ENCODE measurements at regions not wholly inside any gene's neighbourhood (a gene's known extent, or its start where the extent isn't known, plus 50 kb on each side); places are given as distances from the start of the nearest gene placed in this dataset.

DNA sequence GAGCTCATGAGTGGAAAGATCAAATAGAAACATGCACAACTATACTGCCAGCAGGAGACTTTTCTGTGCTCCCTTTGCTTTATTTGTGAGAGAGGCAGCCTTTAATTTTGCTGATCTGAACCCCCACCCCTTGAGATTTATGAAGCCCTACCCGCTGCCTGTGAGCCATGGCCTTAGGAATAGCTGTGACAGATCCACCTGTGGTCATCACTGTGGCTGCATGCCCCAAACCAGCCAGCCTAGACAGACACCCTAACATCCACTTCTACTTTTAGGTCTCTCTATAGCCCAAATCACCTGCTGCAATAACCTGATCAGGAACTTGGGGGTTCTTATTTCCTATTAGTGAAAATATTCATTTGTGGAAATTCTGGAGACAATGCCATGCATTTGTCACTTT lies 196.2 kb downstream of the C1orf94 start:
- TF ChIP-seq, protein P1, sequence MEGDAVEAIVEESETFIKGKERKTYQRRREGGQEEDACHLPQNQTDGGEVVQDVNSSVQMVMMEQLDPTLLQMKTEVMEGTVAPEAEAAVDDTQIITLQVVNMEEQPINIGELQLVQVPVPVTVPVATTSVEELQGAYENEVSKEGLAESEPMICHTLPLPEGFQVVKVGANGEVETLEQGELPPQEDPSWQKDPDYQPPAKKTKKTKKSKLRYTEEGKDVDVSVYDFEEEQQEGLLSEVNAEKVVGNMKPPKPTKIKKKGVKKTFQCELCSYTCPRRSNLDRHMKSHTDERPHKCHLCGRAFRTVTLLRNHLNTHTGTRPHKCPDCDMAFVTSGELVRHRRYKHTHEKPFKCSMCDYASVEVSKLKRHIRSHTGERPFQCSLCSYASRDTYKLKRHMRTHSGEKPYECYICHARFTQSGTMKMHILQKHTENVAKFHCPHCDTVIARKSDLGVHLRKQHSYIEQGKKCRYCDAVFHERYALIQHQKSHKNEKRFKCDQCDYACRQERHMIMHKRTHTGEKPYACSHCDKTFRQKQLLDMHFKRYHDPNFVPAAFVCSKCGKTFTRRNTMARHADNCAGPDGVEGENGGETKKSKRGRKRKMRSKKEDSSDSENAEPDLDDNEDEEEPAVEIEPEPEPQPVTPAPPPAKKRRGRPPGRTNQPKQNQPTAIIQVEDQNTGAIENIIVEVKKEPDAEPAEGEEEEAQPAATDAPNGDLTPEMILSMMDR (IDR thresholded peaks at IDR 0.05 in 2 of 3, conservative IDR thresholded peaks at IDR 0.05 in 1 of 3; ENCODE audit: borderline replicate concordance in 1 of 3, insufficient read depth in 1 of 3, low read depth in 2 of 3, low read length in 2 of 3) = no peak
- TF ChIP-seq, protein P2, sequence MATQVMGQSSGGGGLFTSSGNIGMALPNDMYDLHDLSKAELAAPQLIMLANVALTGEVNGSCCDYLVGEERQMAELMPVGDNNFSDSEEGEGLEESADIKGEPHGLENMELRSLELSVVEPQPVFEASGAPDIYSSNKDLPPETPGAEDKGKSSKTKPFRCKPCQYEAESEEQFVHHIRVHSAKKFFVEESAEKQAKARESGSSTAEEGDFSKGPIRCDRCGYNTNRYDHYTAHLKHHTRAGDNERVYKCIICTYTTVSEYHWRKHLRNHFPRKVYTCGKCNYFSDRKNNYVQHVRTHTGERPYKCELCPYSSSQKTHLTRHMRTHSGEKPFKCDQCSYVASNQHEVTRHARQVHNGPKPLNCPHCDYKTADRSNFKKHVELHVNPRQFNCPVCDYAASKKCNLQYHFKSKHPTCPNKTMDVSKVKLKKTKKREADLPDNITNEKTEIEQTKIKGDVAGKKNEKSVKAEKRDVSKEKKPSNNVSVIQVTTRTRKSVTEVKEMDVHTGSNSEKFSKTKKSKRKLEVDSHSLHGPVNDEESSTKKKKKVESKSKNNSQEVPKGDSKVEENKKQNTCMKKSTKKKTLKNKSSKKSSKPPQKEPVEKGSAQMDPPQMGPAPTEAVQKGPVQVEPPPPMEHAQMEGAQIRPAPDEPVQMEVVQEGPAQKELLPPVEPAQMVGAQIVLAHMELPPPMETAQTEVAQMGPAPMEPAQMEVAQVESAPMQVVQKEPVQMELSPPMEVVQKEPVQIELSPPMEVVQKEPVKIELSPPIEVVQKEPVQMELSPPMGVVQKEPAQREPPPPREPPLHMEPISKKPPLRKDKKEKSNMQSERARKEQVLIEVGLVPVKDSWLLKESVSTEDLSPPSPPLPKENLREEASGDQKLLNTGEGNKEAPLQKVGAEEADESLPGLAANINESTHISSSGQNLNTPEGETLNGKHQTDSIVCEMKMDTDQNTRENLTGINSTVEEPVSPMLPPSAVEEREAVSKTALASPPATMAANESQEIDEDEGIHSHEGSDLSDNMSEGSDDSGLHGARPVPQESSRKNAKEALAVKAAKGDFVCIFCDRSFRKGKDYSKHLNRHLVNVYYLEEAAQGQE (IDR thresholded peaks at IDR 0.05; ENCODE audit: low read depth) = no peak
- TF ChIP-seq, protein P3, sequence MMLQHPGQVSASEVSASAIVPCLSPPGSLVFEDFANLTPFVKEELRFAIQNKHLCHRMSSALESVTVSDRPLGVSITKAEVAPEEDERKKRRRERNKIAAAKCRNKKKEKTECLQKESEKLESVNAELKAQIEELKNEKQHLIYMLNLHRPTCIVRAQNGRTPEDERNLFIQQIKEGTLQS (IDR thresholded peaks at IDR 0.05) = no peak
- TF ChIP-seq EZH2phosphoT487 (IDR thresholded peaks at IDR 0.05; ENCODE audit: borderline replicate concordance) = no peak
- TF ChIP-seq POLR2A (IDR thresholded peaks at IDR 0.05; ENCODE audit: borderline replicate concordance, extremely low read depth, insufficient read depth, insufficient read length) = no peak
- no peak for TF ChIP-seq POLR2AphosphoS5 (IDR thresholded peaks at IDR 0.05; ENCODE audit: low read depth, low read length)
- TF ChIP-seq CEBPB (IDR thresholded peaks at IDR 0.05; ENCODE audit: low read depth) = no peak

All from HCT116 (cell line).